Liver (tissue), 8 donors: ENCODE measurements at regions not wholly inside any gene's neighbourhood (a gene's known extent, or its start where the extent isn't known, plus 50 kb on each side); places are given as distances from the start of the nearest gene placed in this dataset.
"Not testable (repeated sequence)": the region's sequence is repeated elsewhere in the genome, so short reads cannot be mapped to it uniquely, and the experiment has no call there.

Experiments used
- DNase-seq: peaks from one replicate; pipeline ENCODE4 v3.0.0-alpha.2; 2017; ENCODE audit warnings: low spot score
- H3K27ac ChIP-seq, 2 donors: one replicate each; pipeline ENCODE4 v1.7.0; 2013; ENCODE audit warnings: inconsistent platforms in 2 of 2, low read length in 2 of 2, control low read depth in 1 of 2, low read depth in 1 of 2, mild to moderate bottlenecking in 1 of 2
- H3K27me3 ChIP-seq, 4 donors: one replicate each; pipeline versions ENCODE4 v1.6.1 to v1.7.0; 2013; ENCODE audit warnings: low read length in 3 of 4, inconsistent platforms in 1 of 4, mild to moderate bottlenecking in 1 of 4, moderate library complexity in 1 of 4; ENCODE audit not compliant: control insufficient read depth in 4 of 4, insufficient read depth in 4 of 4
- H3K36me3 ChIP-seq, 4 donors: one replicate each; pipeline versions ENCODE4 v1.6.1 to v1.7.0; 2013; ENCODE audit warnings: low read length in 3 of 4, mild to moderate bottlenecking in 3 of 4, low read depth in 1 of 4, moderate library complexity in 1 of 4; ENCODE audit not compliant: control insufficient read depth in 4 of 4, insufficient read depth in 3 of 4
- H3K4me1 ChIP-seq, 4 donors: one replicate each; pipeline versions ENCODE4 v1.6.1 to v1.7.0; 2013; ENCODE audit warnings: low read length in 3 of 4, mild to moderate bottlenecking in 3 of 4, moderate library complexity in 1 of 4; ENCODE audit not compliant: control insufficient read depth in 4 of 4, insufficient read depth in 4 of 4
- H3K4me3 ChIP-seq, 3 donors: one replicate each; pipeline versions ENCODE4 v1.6.1 to v1.7.0; 2013; ENCODE audit warnings: low read length in 3 of 3, control low read depth in 1 of 3, low read depth in 1 of 3, mild to moderate bottlenecking in 1 of 3
- H3K9ac ChIP-seq, 2 donors: one replicate each; pipeline ENCODE4 v1.7.0; 2013; ENCODE audit warnings: low read length in 2 of 2, mild to moderate bottlenecking in 2 of 2, moderate library complexity in 2 of 2, control low read depth in 1 of 2, low read depth in 1 of 2
- H3K9me3 ChIP-seq, 4 donors: one replicate each; pipeline versions ENCODE4 v1.6.1 to v1.7.0; 2013; ENCODE audit warnings: low read length in 3 of 4; ENCODE audit not compliant: control insufficient read depth in 4 of 4
- ATF3 ChIP-seq: IDR thresholded peaks from 2 replicates; pipeline ENCODE4 v1.6.1; 2016; ENCODE audit warnings: antibody characterized with exemption
- CTCF ChIP-seq: fragments of 150-350 bp; IDR thresholded peaks from 2 replicates; pipeline ENCODE4 v1.5.1; 2017; ENCODE audit warnings: improper control_type of control experiment, low read depth, low read length; ENCODE audit not compliant: missing input control
- EGR1 ChIP-seq, 2 donors: IDR thresholded peaks; 2 replicates each; pipeline ENCODE4 v1.6.1; 2016 to 2018; ENCODE audit warnings: antibody characterized with exemption in 2 of 2, low read depth in 2 of 2
- FOXA1 ChIP-seq: IDR thresholded peaks from 2 replicates; pipeline ENCODE4 v1.6.1; 2016; ENCODE audit warnings: antibody characterized with exemption
- FOXA2 ChIP-seq: IDR thresholded peaks from 2 replicates; pipeline ENCODE4 v1.6.1; 2016; ENCODE audit warnings: antibody characterized with exemption
- GABPA ChIP-seq, 2 donors: IDR thresholded peaks in 1 of 2; conservative IDR thresholded peaks in 1 of 2; 2 replicates each; pipeline ENCODE4 v1.6.1; 2016; ENCODE audit warnings: antibody characterized with exemption in 2 of 2, mild to moderate bottlenecking in 1 of 2, moderate library complexity in 1 of 2
- HNF4A ChIP-seq, 2 donors: conservative IDR thresholded peaks; 2 replicates each; pipeline ENCODE4 v1.6.1; 2016; ENCODE audit warnings: antibody characterized with exemption in 2 of 2, mild to moderate bottlenecking in 2 of 2
- HNF4G ChIP-seq: IDR thresholded peaks from 2 replicates; pipeline ENCODE4 v1.6.1; 2016; ENCODE audit warnings: antibody characterized with exemption
- JUND ChIP-seq, 2 donors: IDR thresholded peaks; 2 replicates each; pipeline ENCODE4 v1.6.1; 2016; ENCODE audit warnings: antibody characterized with exemption in 2 of 2
- MAX ChIP-seq: IDR thresholded peaks from 2 replicates; pipeline ENCODE4 v1.6.1; 2016; ENCODE audit warnings: antibody characterized with exemption
- NR2F2 ChIP-seq: IDR thresholded peaks from 2 replicates; pipeline ENCODE4 v1.6.1; 2016; ENCODE audit warnings: antibody characterized with exemption
- RAD21 ChIP-seq, 2 donors: IDR thresholded peaks; 2 replicates each; pipeline ENCODE4 v1.6.1; 2016; ENCODE audit warnings: antibody characterized with exemption in 2 of 2, mild to moderate bottlenecking in 2 of 2
- REST ChIP-seq: IDR thresholded peaks from 2 replicates; pipeline ENCODE4 v1.6.1; 2016; ENCODE audit warnings: antibody characterized with exemption, mild to moderate bottlenecking
- RXRA ChIP-seq, 2 donors: IDR thresholded peaks; 2 replicates each; pipeline ENCODE4 v1.6.1; 2017 to 2018; ENCODE audit warnings: antibody characterized with exemption in 2 of 2, mild to moderate bottlenecking in 1 of 2
- SP1 ChIP-seq: IDR thresholded peaks from 2 replicates; pipeline ENCODE4 v1.6.1; 2018; ENCODE audit warnings: antibody characterized with exemption, mild to moderate bottlenecking
- TAF1 ChIP-seq: conservative IDR thresholded peaks from 2 replicates; pipeline ENCODE4 v1.6.1; 2016; ENCODE audit warnings: antibody characterized with exemption, mild to moderate bottlenecking
- YY1 ChIP-seq: IDR thresholded peaks from 2 replicates; pipeline ENCODE4 v1.6.1; 2016; ENCODE audit warnings: antibody characterized with exemption, mild to moderate bottlenecking
- ZBTB33 ChIP-seq: IDR thresholded peaks from 2 replicates; pipeline ENCODE4 v1.6.1; 2016; ENCODE audit warnings: antibody characterized with exemption
- WGBS: extraction: QIAGEN DNeasy Blood & Tissue Kit; methylation state at CpG from one replicate; pipeline ENCODE4 v1.1.7; 2013; 5-methylcytosine and 5-hydroxymethylcytosine counted together
- donor health status: healthy.
- donor health status: healthy.
- donor health status: healthy.
- donor health status: healthy.
- donor health status: healthy.

- no peak for DNase-seq
- H3K27ac ChIP-seq = no peak overlapping the region
- H3K27me3 ChIP-seq = no peaks in the 10 kb centered on the region
- H3K4me1 ChIP-seq = no peaks in the 10 kb centered on the region
- no peak overlapping the region for H3K4me3 ChIP-seq
- no peaks in the 10 kb centered on the region for H3K9me3 ChIP-seq
- no peak for TF ChIP-seq HNF4A (conservative IDR thresholded peaks at IDR 0.05)
- no peak for TF ChIP-seq JUND (IDR thresholded peaks at IDR 0.05)
- no peak for TF ChIP-seq YY1
- TF ChIP-seq FOXA1 = no peak
- no peak for TF ChIP-seq ZBTB33
- TF ChIP-seq HNF4G = no peak
- TF ChIP-seq SP1 = no peak
- no peak for TF ChIP-seq EGR1 (IDR thresholded peaks at IDR 0.05; ENCODE audit: low read depth in 2 of 2)
- no peak for TF ChIP-seq RXRA (IDR thresholded peaks at IDR 0.05)
- TF ChIP-seq NR2F2 = no peak
- no peak for TF ChIP-seq MAX
- TF ChIP-seq FOXA2 = no peak
- no peak overlapping the region for H3K9ac ChIP-seq
- H3K36me3 ChIP-seq = no peaks in the 10 kb centered on the region
These were observed 775.7 kb downstream of the SI start for GRCh38 chr3:164302622-164303021.

GRCh38 chr3:164291486-164291885 is 786.8 kb downstream of the SI start:
- not testable (repeated sequence) for DNase-seq, H3K4me3 ChIP-seq, H3K4me1 ChIP-seq, H3K9me3 ChIP-seq, H3K27ac ChIP-seq, H3K36me3 ChIP-seq, H3K27me3 ChIP-seq, H3K9ac ChIP-seq
- 94% methylated on average over 23 of the region's 23 CpGs for WGBS

GRCh38 chr3:164278550-164278949 is 799.7 kb downstream of the SI start:
- 75% methylated on average over 2 of the region's 2 CpGs for WGBS
- Histone ChIP-seq H3K36me3 (no peaks in the 10 kb centered on the region), H3K9ac (no peak overlapping the region), H3K4me1 (no peaks in the 10 kb centered on the region), H3K27me3 (no peaks in the 10 kb centered on the region), H3K27ac (no peak overlapping the region), H3K9me3 (peaks cover 0 to 18% (median 2%) of the 10 kb centered on the region in 4 donors), H3K4me3 (no peak overlapping the region)
- no peak for TF ChIP-seq REST
- no peak for TF ChIP-seq ATF3
- TF ChIP-seq SP1 = no peak
- TF ChIP-seq CTCF = no peak
- TF ChIP-seq TAF1 = no peak
- no peak for TF ChIP-seq HNF4A (conservative IDR thresholded peaks at IDR 0.05)
- TF ChIP-seq RAD21 (IDR thresholded peaks at IDR 0.05) = no peak
- TF ChIP-seq YY1 = no peak
- TF ChIP-seq NR2F2 = no peak
- no peak for TF ChIP-seq FOXA2
- TF ChIP-seq RXRA (IDR thresholded peaks at IDR 0.05) = no peak
- no peak for TF ChIP-seq JUND (IDR thresholded peaks at IDR 0.05)
- no peak for TF ChIP-seq GABPA (IDR thresholded peaks at IDR 0.05 in 1 of 2, conservative IDR thresholded peaks at IDR 0.05 in 1 of 2)
- DNase-seq = no peak
